GM03348 (cell line): ENCODE measurements at regions not wholly inside any gene's neighbourhood (a gene's known extent, or its start where the extent isn't known, plus 50 kb on each side); places are given as distances from the start of the nearest gene placed in this dataset.
"Not testable (repeated sequence)": the region's sequence is repeated elsewhere in the genome, so short reads cannot be mapped to it uniquely, and the experiment has no call there.

Experiments used
- DNase-seq: peaks from one replicate; pipeline ENCODE4 v3.0.0; 2012; ENCODE audit warnings: low spot score

- DNase-seq = not testable (repeated sequence)
Observed at GRCh38 chr14:62521309-62521708, 523.9 kb downstream of the KCNH5 start.

GRCh38 chr14:62528296-62528695 lies 517.0 kb downstream of the KCNH5 start:
- DNase-seq = no peak

- no peak for DNase-seq
Observed at GRCh38 chr14:62532181-62532580, 513.1 kb downstream of the KCNH5 start.

GRCh38 chr14:62546862-62547474 lies 498.3 kb downstream of the KCNH5 start:
- no peak for DNase-seq

- no peak for DNase-seq
Observed at GRCh38 chr14:62557416-62557815, 487.8 kb downstream of the KCNH5 start.

GRCh38 chr14:62558451-62558850 lies 486.8 kb downstream of the KCNH5 start:
- no peak for DNase-seq

GRCh38 chr14:62585247-62585646 lies 460.0 kb downstream of the KCNH5 start:
- no peak for DNase-seq

- no peak for DNase-seq
Observed at GRCh38 chr14:62592877-62593276, 452.4 kb downstream of the KCNH5 start.

- no peak for DNase-seq
Observed at GRCh38 chr14:62597143-62597542, 448.1 kb downstream of the KCNH5 start.

- DNase-seq = no peak
Observed at GRCh38 chr14:62599616-62600385, 445.5 kb downstream of the KCNH5 start.

GRCh38 chr14:62602712-62603111 lies 442.5 kb downstream of the KCNH5 start:
- no peak for DNase-seq

- no peak for DNase-seq
Observed at GRCh38 chr14:62604524-62604923, 440.7 kb downstream of the KCNH5 start.

- no peak for DNase-seq
Observed at GRCh38 chr14:62614122-62614521, 431.1 kb downstream of the KCNH5 start.

GRCh38 chr14:62616668-62617067 lies 428.6 kb downstream of the KCNH5 start:
- no peak for DNase-seq

- no peak for DNase-seq
Observed at GRCh38 chr14:62626416-62626815, 418.8 kb downstream of the KCNH5 start.

- no peak for DNase-seq
Observed at GRCh38 chr14:62629176-62629725, 416.0 kb downstream of the KCNH5 start.

- no peak for DNase-seq
Observed at GRCh38 chr14:62631176-62631575, 414.1 kb downstream of the KCNH5 start.

GRCh38 chr14:62632771-62633170 lies 412.5 kb downstream of the KCNH5 start:
- no peak for DNase-seq

- no peak for DNase-seq
Observed at GRCh38 chr14:62645649-62646048, 399.6 kb downstream of the KCNH5 start.
